ENCODE measurements at regions not wholly inside any gene's neighbourhood (a gene's known extent, or its start where the extent isn't known, plus 50 kb on each side); places are given as distances from the start of the nearest gene placed in this dataset.

DNA sequence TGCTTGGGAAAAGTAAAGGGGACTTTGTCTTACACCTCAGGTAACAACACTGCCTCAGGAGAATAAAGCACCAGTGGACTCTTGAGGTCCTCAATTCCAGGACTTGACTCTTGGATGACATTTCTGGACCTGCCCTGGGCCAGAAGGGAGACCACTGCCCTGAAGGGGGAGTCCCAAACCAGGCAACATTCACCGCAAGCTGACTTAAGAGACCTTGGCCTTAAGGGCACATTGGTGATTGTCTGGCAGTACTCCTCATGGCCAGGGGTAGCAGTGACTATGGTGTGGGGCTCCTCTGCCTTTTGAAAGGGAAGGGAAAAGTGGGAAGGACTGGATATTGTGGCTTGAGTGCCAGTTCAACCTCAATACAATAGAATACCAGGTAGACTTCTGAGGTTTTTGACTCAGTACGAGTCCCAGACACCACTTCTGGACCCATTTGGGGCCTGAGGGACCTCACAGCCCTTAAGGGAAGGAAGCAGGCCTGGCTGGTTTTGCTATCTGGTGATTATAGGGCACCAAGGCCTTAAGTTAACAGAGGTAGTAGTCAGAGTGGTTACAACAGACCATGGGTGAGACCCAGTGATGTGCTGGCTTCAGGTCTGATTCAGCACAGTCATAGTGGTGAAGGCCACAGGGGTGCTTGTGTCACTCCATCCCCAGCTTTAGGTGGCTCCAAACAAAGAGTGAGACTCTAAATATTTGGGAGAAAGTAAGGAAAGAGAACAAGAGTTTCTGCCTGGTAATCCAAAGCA, 121.2 kb upstream of the TET2 start:
- Histone ChIP-seq H3K36me3 (no peaks in the 10 kb centered on the region), H3K4me3 (no peak overlapping the region), H3K9me3 (peaks cover 0 to 22% (median 9%) of the 10 kb centered on the region in 4 donors), H3K4me1 (no peaks in the 10 kb centered on the region), H3K27me3 (no peaks in the 10 kb centered on the region), H3K27ac (no peak overlapping the region)
- no peak for TF ChIP-seq POLR2AphosphoS5 (IDR thresholded peaks at IDR 0.05)
- TF ChIP-seq POLR2A (IDR thresholded peaks at IDR 0.05) = no peak
- TF ChIP-seq EP300 (IDR thresholded peaks at IDR 0.05) = no peak
- TF ChIP-seq CTCF (IDR thresholded peaks at IDR 0.05) = no peak
- WGBS, 5 donors = 78 to 91% (median 85%) methylated on average over 2 of the region's 2 CpGs
- DNase-seq = no peak
- intact Hi-C loops (cut with DNase I; ENCODE audit: low total_unique reads) = no loop called here

DNA sequence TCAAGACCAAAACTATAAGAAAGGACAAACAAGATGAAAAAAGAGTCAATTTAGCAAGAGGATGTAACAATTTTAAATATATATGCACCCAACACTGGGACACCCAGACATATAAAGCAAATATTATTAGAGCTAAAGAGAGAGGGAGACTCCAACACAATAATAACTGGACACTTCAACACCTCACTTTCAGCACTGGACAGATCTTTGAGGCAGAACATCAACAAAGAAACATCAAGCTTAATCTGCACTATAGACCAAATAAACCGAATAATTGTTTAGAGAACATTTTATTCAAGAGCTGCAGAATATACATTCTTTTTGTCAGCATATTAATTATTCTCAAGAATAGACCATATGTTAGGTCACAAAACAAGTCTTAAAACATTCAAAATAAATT, 109.7 kb upstream of the TET2 start:
- 75 to 88% (median 86%) methylated on average over 1 of the region's 1 CpG for WGBS, 5 donors
- intact Hi-C loops (cut with DNase I; ENCODE audit: low total_unique reads) = no loop called here
- Histone ChIP-seq H3K4me3 (no peak overlapping the region), H3K4me1 (no peaks in the 10 kb centered on the region), H3K27ac (no peak overlapping the region), H3K36me3 (no peaks in the 10 kb centered on the region), H3K9me3 (peaks cover 0 to 12% (median under 1%) of the 10 kb centered on the region in 4 donors), H3K27me3 (no peaks in the 10 kb centered on the region)
- no peak for DNase-seq
- no peak for TF ChIP-seq EP300 (IDR thresholded peaks at IDR 0.05)
- TF ChIP-seq CTCF (IDR thresholded peaks at IDR 0.05) = no peak

- H3K36me3 ChIP-seq = no peaks in the 10 kb centered on the region
- TF ChIP-seq POLR2AphosphoS5 (IDR thresholded peaks at IDR 0.05) (no peak), POLR2A (IDR thresholded peaks at IDR 0.05) (no peak), CTCF (IDR thresholded peaks at IDR 0.05) (no peak), EP300 (IDR thresholded peaks at IDR 0.05) (no peak)
- peaks cover 0 to 20% (median 16%) of the 10 kb centered on the region in 4 donors for H3K9me3 ChIP-seq
- H3K4me3 ChIP-seq = no peak overlapping the region
- intact Hi-C loops (cut with DNase I; ENCODE audit: low total_unique reads) = no loop called here
- no peak overlapping the region for H3K27ac ChIP-seq
- H3K27me3 ChIP-seq = no peaks in the 10 kb centered on the region
- DNase-seq = no peak
- H3K4me1 ChIP-seq = no peaks in the 10 kb centered on the region
These were observed 104.2 kb upstream of the TET2 start for GRCh38 chr4:105042451-105042850.

GRCh38 chr4:105050896-105051295, 95.8 kb upstream of the TET2 start:
- Histone ChIP-seq H3K4me1 (no peaks in the 10 kb centered on the region), H3K9me3 (peaks cover 0 to 11% (median 5%) of the 10 kb centered on the region in 4 donors), H3K36me3 (no peaks in the 10 kb centered on the region), H3K4me3 (no peak overlapping the region), H3K27ac (no peak overlapping the region), H3K27me3 (no peaks in the 10 kb centered on the region)
- TF ChIP-seq POLR2A (IDR thresholded peaks at IDR 0.05) (no peak), POLR2AphosphoS5 (IDR thresholded peaks at IDR 0.05) (no peak), EP300 (IDR thresholded peaks at IDR 0.05) (no peak), CTCF (IDR thresholded peaks at IDR 0.05) (no peak)
- DNase-seq = no peak
- intact Hi-C loops (cut with DNase I; ENCODE audit: low total_unique reads) = no loop called here
- WGBS, 5 donors = 43 to 61% (median 53%) methylated on average over 2 of the region's 2 CpGs
